ENCODE measurements at regions not wholly inside any gene's neighbourhood (a gene's known extent, or its start where the extent isn't known, plus 50 kb on each side); places are given as distances from the start of the nearest gene placed in this dataset.

DNA sequence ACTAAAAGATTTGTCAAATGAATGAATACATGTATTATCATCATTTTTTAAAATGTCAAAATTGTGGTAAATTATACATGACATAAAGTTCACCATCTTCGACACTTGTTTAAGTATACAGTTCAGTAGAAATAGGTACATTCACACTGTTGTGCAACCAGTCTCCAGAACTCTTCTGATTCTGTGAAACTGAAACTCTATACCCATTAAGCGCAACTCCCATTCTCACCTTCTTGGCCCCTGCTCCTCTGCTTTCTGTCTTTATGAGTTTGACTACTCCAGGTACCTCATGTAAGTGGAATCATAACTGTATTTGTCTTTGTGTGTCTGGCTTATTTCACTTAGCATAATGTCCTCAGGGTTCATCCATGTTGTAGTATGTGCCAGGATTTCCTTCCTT lies 50.1 kb upstream of the KBTBD8 start:
- TF ChIP-seq PAX5 (IDR thresholded peaks at IDR 0.05; ENCODE audit: insufficient read depth, low read length, severe bottlenecking) (no peak), POU2F2 (IDR thresholded peaks at IDR 0.05; ENCODE audit: low read depth, low read length) (no peak), POLR2A (IDR thresholded peaks at IDR 0.05; ENCODE audit: low read depth, low read length) (no peak)
- FAIRE-seq = no peak
- no peak for DNase-seq (ENCODE audit: insufficient read length, low spot score)
